NT2/D1 (cell line): ENCODE measurements at regions not wholly inside any gene's neighbourhood (a gene's known extent, or its start where the extent isn't known, plus 50 kb on each side); places are given as distances from the start of the nearest gene placed in this dataset.

Experiments used
- DNase-seq: peaks from one replicate; pipeline ENCODE4 v3.0.0-alpha.2; 2011; ENCODE audit warnings: low read depth, low spot score
- H3K27me3 ChIP-seq: 2 replicates; pipeline ENCODE4 v1.6.0; 2011; ENCODE audit warnings: mild to moderate bottlenecking; ENCODE audit not compliant: insufficient read length, insufficient read depth
- H3K36me3 ChIP-seq: 2 replicates; pipeline ENCODE4 v1.6.1; 2011; ENCODE audit warnings: mild to moderate bottlenecking, low read length, mixed read lengths; ENCODE audit not compliant: insufficient read depth, insufficient read length
- H3K4me1 ChIP-seq: 2 replicates; pipeline ENCODE4 v1.5.1; 2011; ENCODE audit not compliant: insufficient read depth, insufficient read length
- H3K4me3 ChIP-seq: 2 replicates; pipeline ENCODE4 v1.5.1; 2011; ENCODE audit warnings: low read depth; ENCODE audit not compliant: insufficient read length
- H3K9ac ChIP-seq: 2 replicates; pipeline ENCODE4 v1.6.0; 2011; ENCODE audit warnings: low read depth; ENCODE audit not compliant: insufficient read length
- H3K9me3 ChIP-seq: 2 replicates; pipeline ENCODE4 v1.5.1; 2011; ENCODE audit warnings: mild to moderate bottlenecking, low read length; ENCODE audit not compliant: insufficient read depth
- SUZ12 ChIP-seq: IDR thresholded peaks from 2 replicates; pipeline ENCODE4 v1.6.1; 2011; ENCODE audit not compliant: insufficient read length, insufficient read depth; ENCODE audit errors: extremely low read depth
- YY1 ChIP-seq: IDR thresholded peaks from 2 replicates; pipeline ENCODE4 v1.6.1; 2011; ENCODE audit not compliant: insufficient read length, insufficient read depth
- ZNF274 ChIP-seq: IDR thresholded peaks from 2 replicates; pipeline ENCODE4 v1.6.1; 2011; ENCODE audit warnings: mild to moderate bottlenecking, low read depth, low read length

- Histone ChIP-seq H3K9ac (no peak overlapping the region), H3K9me3 (peaks cover 24% of the 10 kb centered on the region), H3K4me3 (no peak overlapping the region), H3K36me3 (no peaks in the 10 kb centered on the region), H3K4me1 (no peaks in the 10 kb centered on the region), H3K27me3 (no peaks in the 10 kb centered on the region)
- TF ChIP-seq ZNF274: no peak
- DNase-seq: no peak
Measured at GRCh38 chr1:87439821-87440220, 111.1 kb downstream of the LMO4 start.

- peaks cover 9% of the 10 kb centered on the region; the same call in 1 of the 2 replicates for H3K9me3 ChIP-seq
- no peak overlapping the region for H3K4me3 ChIP-seq
- H3K9ac ChIP-seq: no peak overlapping the region
- H3K4me1 ChIP-seq: no peaks in the 10 kb centered on the region
- H3K27me3 ChIP-seq: no peaks in the 10 kb centered on the region
- TF ChIP-seq YY1: no peak
- no peaks in the 10 kb centered on the region for H3K36me3 ChIP-seq
- DNase-seq: no peak
Measured at GRCh38 chr1:87449348-87449963, 120.8 kb downstream of the LMO4 start.

GRCh38 chr1:87450136-87450535 is 121.5 kb downstream of the LMO4 start:
- Histone ChIP-seq H3K9me3 (peaks cover 4% of the 10 kb centered on the region; the same call in 1 of the 2 replicates), H3K4me3 (no peak overlapping the region), H3K9ac (no peak overlapping the region), H3K4me1 (no peaks in the 10 kb centered on the region), H3K36me3 (no peaks in the 10 kb centered on the region), H3K27me3 (no peaks in the 10 kb centered on the region)
- no peak for DNase-seq
- TF ChIP-seq SUZ12 (no peak), ZNF274 (no peak), YY1 (no peak)

GRCh38 chr1:87450615-87451209 is 122.0 kb downstream of the LMO4 start:
- H3K4me1 ChIP-seq: no peaks in the 10 kb centered on the region
- 0 out of 2 replicates have a peak, but pooled peaks cover under 1% of the 10 kb centered on the region for H3K9me3 ChIP-seq
- no peaks in the 10 kb centered on the region for H3K36me3 ChIP-seq
- no peak for TF ChIP-seq YY1
- TF ChIP-seq ZNF274: no peak
- TF ChIP-seq SUZ12: no peak
- no peaks in the 10 kb centered on the region for H3K27me3 ChIP-seq
- H3K4me3 ChIP-seq: no peak overlapping the region
- DNase-seq: no peak
- H3K9ac ChIP-seq: no peak overlapping the region

GRCh38 chr1:87451229-87451920 is 122.7 kb downstream of the LMO4 start:
- no peaks in the 10 kb centered on the region for H3K36me3 ChIP-seq
- DNase-seq: no peak
- no peak for TF ChIP-seq YY1
- TF ChIP-seq ZNF274: no peak
- no peak for TF ChIP-seq SUZ12
- H3K9me3 ChIP-seq: no peaks in the 10 kb centered on the region
- H3K4me1 ChIP-seq: no peaks in the 10 kb centered on the region
- H3K4me3 ChIP-seq: no peak overlapping the region
- H3K9ac ChIP-seq: no peak overlapping the region
- no peaks in the 10 kb centered on the region for H3K27me3 ChIP-seq

- Histone ChIP-seq H3K27me3 (no peaks in the 10 kb centered on the region), H3K36me3 (no peaks in the 10 kb centered on the region), H3K9ac (no peak overlapping the region), H3K4me3 (no peak overlapping the region), H3K9me3 (no peaks in the 10 kb centered on the region), H3K4me1 (no peaks in the 10 kb centered on the region)
- DNase-seq: no peak
- TF ChIP-seq YY1: no peak
- TF ChIP-seq SUZ12: no peak
- TF ChIP-seq ZNF274: no peak
Measured at GRCh38 chr1:87452648-87453047, 124.0 kb downstream of the LMO4 start.

GRCh38 chr1:87457408-87457807 is 128.7 kb downstream of the LMO4 start:
- no peak for DNase-seq
- Histone ChIP-seq H3K9ac (no peak overlapping the region), H3K27me3 (no peaks in the 10 kb centered on the region), H3K4me3 (no peak overlapping the region), H3K4me1 (no peaks in the 10 kb centered on the region), H3K36me3 (no peaks in the 10 kb centered on the region), H3K9me3 (peaks cover 4% of the 10 kb centered on the region; the same call in 1 of the 2 replicates)
- TF ChIP-seq SUZ12 (no peak), ZNF274 (no peak), YY1 (no peak)
